ENCODE measurements at regions not wholly inside any gene's neighbourhood (a gene's known extent, or its start where the extent isn't known, plus 50 kb on each side); places are given as distances from the start of the nearest gene placed in this dataset.

- TF ChIP-seq, protein P1, sequence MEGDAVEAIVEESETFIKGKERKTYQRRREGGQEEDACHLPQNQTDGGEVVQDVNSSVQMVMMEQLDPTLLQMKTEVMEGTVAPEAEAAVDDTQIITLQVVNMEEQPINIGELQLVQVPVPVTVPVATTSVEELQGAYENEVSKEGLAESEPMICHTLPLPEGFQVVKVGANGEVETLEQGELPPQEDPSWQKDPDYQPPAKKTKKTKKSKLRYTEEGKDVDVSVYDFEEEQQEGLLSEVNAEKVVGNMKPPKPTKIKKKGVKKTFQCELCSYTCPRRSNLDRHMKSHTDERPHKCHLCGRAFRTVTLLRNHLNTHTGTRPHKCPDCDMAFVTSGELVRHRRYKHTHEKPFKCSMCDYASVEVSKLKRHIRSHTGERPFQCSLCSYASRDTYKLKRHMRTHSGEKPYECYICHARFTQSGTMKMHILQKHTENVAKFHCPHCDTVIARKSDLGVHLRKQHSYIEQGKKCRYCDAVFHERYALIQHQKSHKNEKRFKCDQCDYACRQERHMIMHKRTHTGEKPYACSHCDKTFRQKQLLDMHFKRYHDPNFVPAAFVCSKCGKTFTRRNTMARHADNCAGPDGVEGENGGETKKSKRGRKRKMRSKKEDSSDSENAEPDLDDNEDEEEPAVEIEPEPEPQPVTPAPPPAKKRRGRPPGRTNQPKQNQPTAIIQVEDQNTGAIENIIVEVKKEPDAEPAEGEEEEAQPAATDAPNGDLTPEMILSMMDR (conservative IDR thresholded peaks at IDR 0.05 in 1 of 2, IDR thresholded peaks at IDR 0.05 in 1 of 2; ENCODE audit: low read depth in 1 of 2, low read length in 2 of 2): no peak
- TF ChIP-seq EZH2 (IDR thresholded peaks at IDR 0.05; ENCODE audit: low read length, missing control alignments): no peak
These were observed 215.7 kb upstream of the GLRA1 start for GRCh38 chr5:152140347-152140746.

Data from fibroblast of lung (primary cell).